ENCODE measurements at regions not wholly inside any gene's neighbourhood (a gene's known extent, or its start where the extent isn't known, plus 50 kb on each side); places are given as distances from the start of the nearest gene placed in this dataset.
A peak's percentile ranks its signal among the peaks of the same experiment; 100 is the strongest.

GRCh38 chr2:45256173-45256866, 247.1 kb upstream of the SIX2 start:
- Mint-ChIP-seq H3K27me3 (ENCODE audit: low read depth) (peaks cover 13% of the 10 kb centered on the region), H3K4me1 (peaks cover 52% of the 10 kb centered on the region), H3K4me3 (no peak overlapping the region), H3K9me3 (no peaks in the 10 kb centered on the region), H3K36me3 (ENCODE audit: low read depth) (no peaks in the 10 kb centered on the region), H3K27ac (peak overlapping the region in 2 of 3 experiments; percentile 27 to 37)
- TF ChIP-seq CTCF (IDR thresholded peaks at IDR 0.05; ENCODE audit: unreplicated experiment in 3 of 3) = no peak

GRCh38 chr2:45255563-45255962, 246.3 kb upstream of the SIX2 start:
- TF ChIP-seq CTCF (IDR thresholded peaks at IDR 0.05; ENCODE audit: unreplicated experiment in 3 of 3) = no peak
- no peak overlapping the region for H3K4me3 Mint-ChIP-seq
- no peak overlapping the region for H3K27ac Mint-ChIP-seq
- no peaks in the 10 kb centered on the region for H3K36me3 Mint-ChIP-seq (ENCODE audit: low read depth)
- no peaks in the 10 kb centered on the region for H3K9me3 Mint-ChIP-seq
- H3K27me3 Mint-ChIP-seq (ENCODE audit: low read depth) = peaks cover 5% of the 10 kb centered on the region
- peaks cover 44% of the 10 kb centered on the region for H3K4me1 Mint-ChIP-seq

GRCh38 chr2:45254025-45254424, 244.8 kb upstream of the SIX2 start:
- Mint-ChIP-seq H3K36me3 (ENCODE audit: low read depth) (no peaks in the 10 kb centered on the region), H3K4me1 (peaks cover 31% of the 10 kb centered on the region), H3K27ac (no peak overlapping the region), H3K27me3 (ENCODE audit: low read depth) (peaks cover 4% of the 10 kb centered on the region), H3K9me3 (peaks cover 5% of the 10 kb centered on the region), H3K4me3 (no peak overlapping the region)
- TF ChIP-seq CTCF (IDR thresholded peaks at IDR 0.05; ENCODE audit: unreplicated experiment in 3 of 3) = no peak

- Mint-ChIP-seq H3K4me1 (peaks cover 22% of the 10 kb centered on the region), H3K27ac (no peak overlapping the region), H3K4me3 (no peak overlapping the region), H3K27me3 (ENCODE audit: low read depth) (peaks cover 4% of the 10 kb centered on the region), H3K9me3 (peaks cover 8% of the 10 kb centered on the region), H3K36me3 (ENCODE audit: low read depth) (no peaks in the 10 kb centered on the region)
- TF ChIP-seq CTCF (IDR thresholded peaks at IDR 0.05; ENCODE audit: unreplicated experiment in 3 of 3) = no peak
These were observed 243.9 kb upstream of the SIX2 start for GRCh38 chr2:45253151-45253550.

GRCh38 chr2:45250176-45250575, 240.9 kb upstream of the SIX2 start:
- peaks cover 4% of the 10 kb centered on the region for H3K27me3 Mint-ChIP-seq (ENCODE audit: low read depth)
- H3K4me3 Mint-ChIP-seq = no peak overlapping the region
- no peaks in the 10 kb centered on the region for H3K36me3 Mint-ChIP-seq (ENCODE audit: low read depth)
- no peak overlapping the region for H3K27ac Mint-ChIP-seq
- no peaks in the 10 kb centered on the region for H3K4me1 Mint-ChIP-seq
- TF ChIP-seq CTCF (IDR thresholded peaks at IDR 0.05; ENCODE audit: unreplicated experiment in 3 of 3) = no peak
- peaks cover 8% of the 10 kb centered on the region for H3K9me3 Mint-ChIP-seq

- no peak for TF ChIP-seq CTCF (IDR thresholded peaks at IDR 0.05; ENCODE audit: unreplicated experiment in 3 of 3)
- no peaks in the 10 kb centered on the region for H3K4me1 Mint-ChIP-seq
- no peaks in the 10 kb centered on the region for H3K36me3 Mint-ChIP-seq (ENCODE audit: low read depth)
- H3K27me3 Mint-ChIP-seq (ENCODE audit: low read depth) = no peaks in the 10 kb centered on the region
- H3K9me3 Mint-ChIP-seq = peaks cover 8% of the 10 kb centered on the region
- no peak overlapping the region for H3K27ac Mint-ChIP-seq
- H3K4me3 Mint-ChIP-seq = no peak overlapping the region
These were observed 239.0 kb upstream of the SIX2 start for GRCh38 chr2:45248214-45248613.

Measured in nephron (organoid).